Thyroid gland (tissue), 4 donors: ENCODE measurements at regions not wholly inside any gene's neighbourhood (a gene's known extent, or its start where the extent isn't known, plus 50 kb on each side); places are given as distances from the start of the nearest gene placed in this dataset.

Experiments used
- CTCF ChIP-seq, 6 experiments: fragments of 200-600 bp in 3 of 6; fragments of 450-650 bp in 3 of 6; sonication (generic) in 3 of 6; IDR thresholded peaks; one replicate each; pipeline ENCODE4 v1.5.1; 2016 to 2019; ENCODE audit warnings: antibody characterized with exemption in 6 of 6, mild to moderate bottlenecking in 2 of 6, inconsistent platforms in 1 of 6, moderate library complexity in 1 of 6
- POLR2A ChIP-seq, 2 donors: fragments of 450-650 bp; IDR thresholded peaks; one replicate each; pipeline ENCODE4 v1.6.1; 2017; ENCODE audit warnings: antibody characterized with exemption in 2 of 2, mild to moderate bottlenecking in 2 of 2, moderate library complexity in 1 of 2

- TF ChIP-seq CTCF (IDR thresholded peaks at IDR 0.05) (no peak), POLR2A (IDR thresholded peaks at IDR 0.05) (no peak)
These were observed 88.8 kb upstream of the TRPC7 start for GRCh38 chr5:136453986-136454758.
